ENCODE measurements at regions not wholly inside any gene's neighbourhood (a gene's known extent, or its start where the extent isn't known, plus 50 kb on each side); places are given as distances from the start of the nearest gene placed in this dataset.

DNA sequence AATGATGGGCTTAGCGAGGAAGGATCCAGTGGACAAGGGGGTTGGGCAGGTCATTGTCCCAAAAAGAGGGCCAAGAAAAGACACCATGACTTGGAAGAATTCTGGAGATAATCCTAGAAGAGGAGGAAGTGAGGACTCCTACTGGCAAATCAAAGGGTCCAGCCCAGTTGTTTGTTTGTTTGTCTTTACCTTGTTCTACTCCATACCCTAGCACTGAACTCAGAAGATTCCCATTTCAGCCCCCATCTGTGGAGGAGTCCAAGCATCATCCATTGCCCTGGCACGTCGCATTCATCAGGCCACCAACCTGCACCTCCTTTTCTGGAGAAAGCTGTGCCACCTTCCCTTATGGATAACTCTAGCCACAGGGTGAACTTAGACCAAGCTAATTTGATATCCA, 326.2 kb downstream of the EN1 start:
- TF ChIP-seq, protein P1, sequence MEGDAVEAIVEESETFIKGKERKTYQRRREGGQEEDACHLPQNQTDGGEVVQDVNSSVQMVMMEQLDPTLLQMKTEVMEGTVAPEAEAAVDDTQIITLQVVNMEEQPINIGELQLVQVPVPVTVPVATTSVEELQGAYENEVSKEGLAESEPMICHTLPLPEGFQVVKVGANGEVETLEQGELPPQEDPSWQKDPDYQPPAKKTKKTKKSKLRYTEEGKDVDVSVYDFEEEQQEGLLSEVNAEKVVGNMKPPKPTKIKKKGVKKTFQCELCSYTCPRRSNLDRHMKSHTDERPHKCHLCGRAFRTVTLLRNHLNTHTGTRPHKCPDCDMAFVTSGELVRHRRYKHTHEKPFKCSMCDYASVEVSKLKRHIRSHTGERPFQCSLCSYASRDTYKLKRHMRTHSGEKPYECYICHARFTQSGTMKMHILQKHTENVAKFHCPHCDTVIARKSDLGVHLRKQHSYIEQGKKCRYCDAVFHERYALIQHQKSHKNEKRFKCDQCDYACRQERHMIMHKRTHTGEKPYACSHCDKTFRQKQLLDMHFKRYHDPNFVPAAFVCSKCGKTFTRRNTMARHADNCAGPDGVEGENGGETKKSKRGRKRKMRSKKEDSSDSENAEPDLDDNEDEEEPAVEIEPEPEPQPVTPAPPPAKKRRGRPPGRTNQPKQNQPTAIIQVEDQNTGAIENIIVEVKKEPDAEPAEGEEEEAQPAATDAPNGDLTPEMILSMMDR (conservative IDR thresholded peaks at IDR 0.05), result no peak
- no peak for TF ChIP-seq ZFX (IDR thresholded peaks at IDR 0.05)
